ENCODE measurements at regions not wholly inside any gene's neighbourhood (a gene's known extent, or its start where the extent isn't known, plus 50 kb on each side); places are given as distances from the start of the nearest gene placed in this dataset.
"Not testable (repeated sequence)": the region's sequence is repeated elsewhere in the genome, so short reads cannot be mapped to it uniquely, and the experiment has no call there.

DNA sequence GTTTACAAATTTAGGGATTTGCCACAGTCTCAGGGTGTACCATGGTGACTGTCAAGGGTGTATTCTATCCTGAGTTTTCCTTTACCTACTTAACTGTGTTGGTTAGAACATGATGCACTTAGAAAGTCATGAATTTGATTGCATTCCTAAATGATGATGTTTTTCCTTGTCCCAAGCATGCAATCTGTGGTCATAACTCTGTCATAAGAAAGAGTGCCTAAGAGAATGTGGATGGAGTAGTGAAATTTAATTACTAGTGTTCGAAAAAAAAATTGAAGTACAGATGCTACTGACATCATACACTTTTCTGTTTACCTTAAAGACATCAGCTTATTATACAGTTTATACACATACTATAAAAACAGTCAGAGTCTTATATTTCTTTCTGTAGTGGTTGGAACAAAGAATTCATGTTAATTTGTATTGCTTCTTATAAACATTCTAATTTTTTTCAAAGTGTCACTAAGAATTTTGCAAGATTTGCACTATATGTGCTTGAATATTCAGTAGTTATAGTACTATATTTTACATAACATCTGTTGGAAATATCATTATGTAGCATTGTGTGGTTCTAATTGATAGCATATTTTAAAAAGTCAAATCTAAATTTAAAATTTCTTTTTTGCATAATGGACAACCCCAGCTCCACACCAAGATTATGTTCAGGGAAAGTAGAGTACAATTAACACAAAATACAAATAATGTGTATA is 231.3 kb upstream of the KCNMB2 start:
- peak; percentile 70 for DNase-seq (ENCODE audit: low spot score)

DNA sequence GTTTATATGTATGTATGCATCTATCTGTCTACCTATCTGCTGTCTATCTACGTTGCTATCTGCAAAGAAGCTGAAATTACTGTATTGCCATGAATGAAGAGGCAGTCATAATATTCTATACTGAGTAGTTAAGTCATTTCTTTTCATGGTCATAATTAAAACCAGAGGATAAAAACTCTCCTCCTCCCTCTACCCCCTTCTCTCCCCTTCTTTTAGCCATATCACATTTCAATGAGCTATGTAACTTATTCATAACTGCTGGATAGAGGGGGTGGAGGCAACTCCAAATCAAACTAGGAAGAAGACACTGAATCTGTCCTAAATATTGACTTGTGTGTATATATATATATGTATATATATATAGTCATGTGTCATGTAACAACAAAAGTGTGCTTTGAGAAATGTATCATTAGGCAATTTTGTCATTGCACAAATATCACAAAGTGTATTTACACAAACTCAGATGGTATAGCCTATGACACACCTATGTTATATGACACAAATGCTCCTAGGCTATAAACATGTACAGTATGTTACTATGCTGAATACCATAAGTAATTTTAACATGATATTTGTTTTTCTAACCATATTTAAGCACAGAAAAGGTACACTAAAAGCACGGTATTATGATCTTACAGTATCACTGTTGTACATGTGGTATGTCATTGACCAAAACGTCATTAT is 229.7 kb upstream of the KCNMB2 start:
- DNase-seq (ENCODE audit: low spot score): no peak

- DNase-seq (ENCODE audit: low spot score): no peak
Observed at GRCh38 chr3:178308771-178309170, 227.5 kb upstream of the KCNMB2 start.

GRCh38 chr3:178310949-178311348 is 225.3 kb upstream of the KCNMB2 start:
- no peak for DNase-seq (ENCODE audit: low spot score)

GRCh38 chr3:178313716-178314115 is 222.5 kb upstream of the KCNMB2 start:
- no peak for DNase-seq (ENCODE audit: low spot score)

DNA sequence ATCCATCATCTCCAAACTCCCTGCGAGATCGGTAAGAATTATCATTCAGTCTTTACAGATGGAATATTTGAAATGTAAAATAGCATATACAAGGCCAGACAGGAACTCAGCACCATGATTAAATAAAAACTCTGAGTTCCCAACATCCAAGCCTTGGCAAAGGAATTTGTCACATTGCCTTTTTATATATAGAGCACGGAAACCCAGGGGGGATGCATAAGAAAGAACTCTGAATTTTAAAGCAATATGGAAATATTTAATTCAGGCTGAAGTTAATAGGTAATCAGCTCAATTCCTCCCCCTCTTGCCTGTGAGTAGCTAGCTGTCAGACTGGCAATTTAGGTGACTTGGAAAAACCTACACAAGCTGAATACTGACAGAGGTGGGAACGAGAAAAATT is 217.9 kb upstream of the KCNMB2 start:
- no peak for DNase-seq (ENCODE audit: low spot score)

GRCh38 chr3:178318941-178319816 is 217.1 kb upstream of the KCNMB2 start:
- DNase-seq (ENCODE audit: low spot score): peak; percentile 25

- peak; percentile 93 for DNase-seq (ENCODE audit: low spot score)
Observed at GRCh38 chr3:178320456-178321351, 215.5 kb upstream of the KCNMB2 start.

- DNase-seq (ENCODE audit: low spot score): no peak
Observed at GRCh38 chr3:178324356-178324755, 211.9 kb upstream of the KCNMB2 start.

DNA sequence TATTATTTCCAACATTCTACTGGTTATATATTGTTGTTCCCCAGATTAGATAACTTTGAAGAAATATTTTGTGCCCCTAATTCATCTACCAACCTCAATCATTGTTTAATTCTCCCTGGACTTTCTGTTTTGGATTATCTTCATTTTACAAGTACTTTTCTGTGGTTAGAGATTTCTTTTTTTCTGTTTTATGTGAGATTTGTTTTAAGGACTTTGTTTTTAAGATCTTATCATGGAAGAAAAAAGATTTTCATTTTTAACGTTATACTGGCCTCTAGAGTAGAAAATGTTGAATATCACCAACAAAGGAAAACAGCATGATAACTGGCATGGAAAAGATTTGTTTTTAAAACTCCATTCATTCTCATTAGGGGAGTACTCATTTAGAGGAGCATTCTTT is 210.9 kb upstream of the KCNMB2 start:
- DNase-seq (ENCODE audit: low spot score): peak; percentile 23

GRCh38 chr3:178329936-178330335 is 206.3 kb upstream of the KCNMB2 start:
- DNase-seq (ENCODE audit: low spot score): no peak

DNA sequence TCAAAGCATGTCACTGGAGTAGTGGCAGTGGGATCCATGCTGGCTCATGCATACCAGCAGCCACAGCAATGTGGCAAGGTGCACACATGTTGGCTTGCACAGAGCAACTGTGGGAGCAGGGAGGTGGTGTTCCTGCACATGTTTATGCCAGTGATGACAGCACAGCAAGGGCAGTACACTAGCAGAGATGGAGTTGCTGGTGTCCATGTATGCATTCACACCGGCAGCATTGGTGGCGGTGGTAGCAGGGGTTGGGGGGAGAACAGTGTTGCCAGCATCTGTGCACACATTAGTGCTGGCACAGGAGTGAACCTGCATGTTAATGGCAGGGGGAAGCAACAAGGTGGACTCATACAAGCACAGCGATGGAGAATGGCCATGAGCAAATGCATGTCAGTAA is 202.0 kb upstream of the KCNMB2 start:
- no peak for DNase-seq (ENCODE audit: low spot score)

GRCh38 chr3:178336336-178336735 is 199.9 kb upstream of the KCNMB2 start:
- DNase-seq (ENCODE audit: low spot score): no peak

GRCh38 chr3:178340506-178340905 is 195.7 kb upstream of the KCNMB2 start:
- DNase-seq (ENCODE audit: low spot score): no peak

GRCh38 chr3:178341636-178342035 is 194.6 kb upstream of the KCNMB2 start:
- DNase-seq (ENCODE audit: low spot score): no peak

GRCh38 chr3:178342111-178342510 is 194.1 kb upstream of the KCNMB2 start:
- DNase-seq (ENCODE audit: low spot score): no peak

- DNase-seq (ENCODE audit: low spot score): no peak
Observed at GRCh38 chr3:178343433-178344038, 192.7 kb upstream of the KCNMB2 start.

DNA sequence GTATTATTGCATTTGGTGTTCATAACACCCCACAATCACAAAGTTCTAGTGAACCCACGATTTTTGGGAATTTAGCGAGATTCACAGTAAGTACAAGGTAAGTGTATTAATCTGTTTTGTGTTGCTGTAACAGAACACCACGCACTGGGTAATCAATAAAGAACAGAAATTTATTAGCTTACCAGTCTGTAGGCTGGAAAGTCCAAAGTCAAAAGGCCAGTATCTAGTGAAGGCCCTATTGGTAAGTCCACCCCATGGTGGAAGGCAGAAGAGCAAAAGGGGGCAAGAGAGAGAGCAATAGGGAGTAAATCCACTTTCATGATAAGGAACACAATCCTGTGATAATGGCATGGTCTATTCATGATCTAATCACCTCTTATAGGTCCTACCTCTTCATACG is 190.3 kb upstream of the KCNMB2 start:
- DNase-seq (ENCODE audit: low spot score): no peak

- not testable (repeated sequence) for DNase-seq (ENCODE audit: low spot score)
Observed at GRCh38 chr3:178348561-178349217, 187.5 kb upstream of the KCNMB2 start.

GRCh38 chr3:178349218-178349596 is 187.0 kb upstream of the KCNMB2 start:
- DNase-seq (ENCODE audit: low spot score): not testable (repeated sequence)

- DNase-seq (ENCODE audit: low spot score): no peak
Observed at GRCh38 chr3:178350763-178351162, 185.5 kb upstream of the KCNMB2 start.
